Inflammatory macrophage (primary cell): ENCODE measurements at regions not wholly inside any gene's neighbourhood (a gene's known extent, or its start where the extent isn't known, plus 50 kb on each side); places are given as distances from the start of the nearest gene placed in this dataset.
"Not testable (repeated sequence)": the region's sequence is repeated elsewhere in the genome, so short reads cannot be mapped to it uniquely, and the experiment has no call there.

ENCODE experiments used
- DNase-seq, 2 donors: peaks; one replicate each; pipeline ENCODE4 v3.0.0-alpha.2; 2020 to 2022

DNA sequence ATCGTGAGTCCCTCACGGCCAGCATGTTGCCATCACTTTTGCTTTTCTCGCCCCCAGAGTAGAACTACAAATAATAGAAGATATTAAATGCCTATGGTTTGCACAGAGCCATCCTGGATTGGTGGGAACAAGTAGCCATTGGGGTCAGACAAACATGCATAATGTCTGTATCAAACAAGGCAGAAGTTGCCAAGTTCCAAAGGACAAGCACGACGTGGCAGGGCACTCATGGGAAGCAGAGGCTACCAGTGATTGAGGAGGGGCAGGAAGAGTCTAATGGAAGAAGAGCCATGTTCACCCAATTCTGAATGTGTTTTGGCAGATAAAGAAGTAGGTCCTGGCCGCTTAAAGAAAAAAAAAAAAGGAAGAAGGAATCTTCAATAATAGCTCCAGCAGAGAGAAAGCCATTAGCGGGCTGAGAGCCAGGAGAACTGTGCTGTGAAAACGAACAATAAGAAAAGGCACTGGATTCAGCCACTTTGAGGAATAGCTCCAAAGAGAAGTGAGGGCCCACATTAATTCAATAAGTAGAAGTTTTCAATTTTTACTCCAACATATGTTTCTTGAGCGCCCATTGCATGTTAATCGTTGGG is 153.7 kb upstream of the ADCY2 start:
- DNase-seq: no peak

DNA sequence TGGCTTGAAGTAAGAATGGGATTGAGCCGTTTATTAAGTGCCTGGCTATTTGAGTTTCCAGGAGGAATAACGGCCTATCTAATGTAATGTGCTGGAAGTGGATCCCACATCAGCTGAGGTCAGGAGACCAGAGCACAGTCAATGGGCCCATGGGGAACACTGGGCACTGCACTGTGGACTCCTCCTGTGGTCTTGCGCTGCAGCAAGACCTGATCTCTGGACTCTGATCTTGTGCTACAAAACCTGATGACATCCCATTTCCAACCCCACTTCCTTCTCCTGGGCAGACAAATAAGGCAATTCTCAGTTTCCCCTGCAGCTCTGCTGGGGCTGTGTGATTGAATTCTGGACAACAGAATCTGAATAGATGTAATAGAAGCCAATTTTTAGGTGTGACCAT is 151.7 kb upstream of the ADCY2 start:
- DNase-seq: no peak

DNA sequence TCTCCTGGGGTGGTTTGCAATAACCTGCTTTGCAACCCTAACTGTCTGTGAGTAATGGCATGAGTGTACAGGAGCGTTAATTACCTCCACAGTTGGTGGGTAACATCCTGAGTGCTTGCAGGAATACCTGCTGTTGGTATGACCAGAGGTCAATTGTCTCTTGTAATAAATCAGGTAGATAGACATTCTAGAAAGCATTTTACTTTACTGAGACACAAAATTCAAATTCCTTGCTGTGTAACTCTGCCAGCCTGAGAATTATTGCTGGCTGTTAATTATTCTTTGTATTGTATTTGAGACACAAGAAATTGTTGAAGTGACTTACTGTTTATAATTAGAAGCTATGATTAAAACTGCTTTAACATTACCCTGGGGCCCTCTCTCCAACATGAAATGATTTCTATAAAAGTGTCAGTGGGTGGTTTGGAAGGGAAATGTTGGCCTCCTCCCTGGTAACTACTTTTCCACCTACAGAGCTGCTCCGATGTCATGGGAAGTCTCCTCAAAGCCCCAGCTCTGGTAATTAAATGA is 150.8 kb upstream of the ADCY2 start:
- no peak for DNase-seq

DNA sequence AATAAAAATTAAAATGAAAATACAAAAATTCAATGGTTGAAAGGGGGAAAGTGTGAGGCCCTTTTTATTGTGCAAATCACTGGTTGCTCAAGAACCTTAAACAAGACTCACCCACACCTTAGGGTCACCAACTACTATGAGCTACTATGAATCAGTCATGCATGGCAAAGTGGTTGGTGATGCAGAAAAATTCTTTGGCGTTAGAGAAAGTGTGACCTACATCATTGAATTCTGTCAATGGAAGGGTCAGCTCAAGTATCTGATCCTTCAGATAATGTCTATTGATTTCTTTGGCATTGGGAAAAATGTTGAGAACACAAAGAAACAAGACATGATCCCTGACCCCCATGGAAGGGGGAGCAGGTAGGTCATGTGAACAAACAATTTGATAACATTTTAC is 149.7 kb upstream of the ADCY2 start:
- DNase-seq: no peak

DNA sequence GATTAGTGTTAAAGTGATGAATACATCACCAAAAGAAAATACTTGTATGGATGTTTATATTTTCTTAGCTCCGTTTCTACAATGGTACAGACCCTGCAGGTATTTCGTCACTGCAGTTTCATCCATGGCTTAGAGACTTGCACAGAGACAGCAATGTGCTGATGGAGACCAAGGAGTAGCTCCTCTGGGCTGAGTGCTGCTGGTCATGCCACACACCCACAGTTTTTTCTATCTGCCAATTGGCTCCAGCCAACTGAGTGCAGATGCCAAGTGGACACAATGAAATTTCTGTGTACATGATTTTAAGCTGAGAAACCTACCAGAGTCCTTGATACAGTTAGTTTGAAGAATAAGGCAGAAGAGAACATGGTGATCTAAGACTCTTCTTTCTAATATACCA is 145.9 kb upstream of the ADCY2 start:
- DNase-seq: no peak

DNA sequence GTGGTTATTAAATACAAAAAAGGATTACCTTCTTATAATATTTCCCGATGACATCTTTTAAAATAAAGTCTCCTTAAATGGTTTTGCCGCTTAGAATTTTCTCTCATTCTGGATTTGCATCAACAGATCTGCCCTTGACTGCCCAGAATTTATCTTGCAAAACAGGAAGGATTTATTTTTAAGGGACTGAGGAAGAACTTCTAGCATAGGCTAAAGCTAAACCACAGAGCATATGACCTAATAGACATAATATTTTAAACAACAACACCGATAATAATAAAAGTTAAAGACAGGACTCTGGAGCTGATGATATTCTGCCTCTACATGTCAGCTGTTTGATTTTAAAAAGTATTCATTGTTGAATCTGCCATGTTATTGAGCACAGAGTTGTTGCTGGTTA is 145.3 kb upstream of the ADCY2 start:
- DNase-seq: peak; percentile 24 to 66

DNA sequence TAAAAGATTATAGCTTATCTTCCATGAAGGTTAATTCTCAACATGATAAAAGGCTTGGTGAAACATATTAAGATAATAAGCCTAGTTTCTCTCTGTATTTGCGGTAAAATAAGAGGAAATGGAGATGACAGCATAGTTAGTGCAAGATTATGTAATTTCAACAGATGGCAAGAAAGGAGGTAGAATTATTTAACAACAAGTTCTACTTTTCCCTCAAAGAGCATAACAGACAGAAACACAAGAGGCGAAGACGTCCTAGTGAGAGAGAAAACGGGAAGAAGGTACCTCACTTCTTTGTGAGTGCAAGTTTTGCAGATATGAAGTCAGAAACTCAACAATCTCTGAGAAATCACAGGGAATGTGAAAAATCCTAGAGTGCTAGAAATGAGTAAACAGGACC is 144.8 kb upstream of the ADCY2 start:
- DNase-seq: peak; percentile 56 to 89

DNA sequence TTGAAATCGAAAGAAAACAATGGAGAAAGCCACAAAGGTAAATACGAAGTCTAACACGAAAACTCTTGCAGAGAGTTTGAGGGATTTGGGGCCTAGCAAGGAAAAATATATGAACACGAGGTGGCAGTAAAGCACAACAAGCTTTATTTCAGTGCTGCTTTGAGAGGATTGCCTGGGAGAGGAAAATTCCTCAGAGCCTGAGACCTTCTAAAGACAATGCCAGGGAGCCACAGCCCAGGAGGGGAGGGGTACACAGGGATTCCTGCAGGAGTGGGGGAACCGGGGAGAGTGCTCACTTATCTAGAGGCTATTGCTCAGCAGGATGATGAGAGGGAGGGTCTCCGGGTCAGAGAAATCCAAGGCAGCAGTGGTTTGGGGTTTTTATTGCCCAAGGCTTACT is 134.9 kb upstream of the ADCY2 start:
- DNase-seq: peak; percentile 45 to 63

DNA sequence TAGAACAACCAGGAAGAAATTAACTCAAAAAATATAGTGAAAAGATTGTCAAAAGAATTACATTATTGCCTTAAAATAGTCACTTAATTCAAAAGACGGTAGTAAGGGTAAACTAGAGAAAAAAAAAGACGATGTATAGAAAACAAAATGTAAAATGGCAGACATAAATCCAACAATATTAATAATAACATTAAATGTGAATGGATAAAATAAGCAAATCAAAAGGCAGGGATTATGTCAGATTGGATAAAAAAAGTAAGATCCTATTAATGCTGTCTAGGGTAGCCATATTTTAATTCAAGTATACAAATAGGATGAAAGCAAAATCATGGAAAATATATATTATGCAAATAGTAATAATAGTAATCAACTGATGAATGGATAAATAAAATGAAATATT is 134.0 kb upstream of the ADCY2 start:
- no peak for DNase-seq

DNA sequence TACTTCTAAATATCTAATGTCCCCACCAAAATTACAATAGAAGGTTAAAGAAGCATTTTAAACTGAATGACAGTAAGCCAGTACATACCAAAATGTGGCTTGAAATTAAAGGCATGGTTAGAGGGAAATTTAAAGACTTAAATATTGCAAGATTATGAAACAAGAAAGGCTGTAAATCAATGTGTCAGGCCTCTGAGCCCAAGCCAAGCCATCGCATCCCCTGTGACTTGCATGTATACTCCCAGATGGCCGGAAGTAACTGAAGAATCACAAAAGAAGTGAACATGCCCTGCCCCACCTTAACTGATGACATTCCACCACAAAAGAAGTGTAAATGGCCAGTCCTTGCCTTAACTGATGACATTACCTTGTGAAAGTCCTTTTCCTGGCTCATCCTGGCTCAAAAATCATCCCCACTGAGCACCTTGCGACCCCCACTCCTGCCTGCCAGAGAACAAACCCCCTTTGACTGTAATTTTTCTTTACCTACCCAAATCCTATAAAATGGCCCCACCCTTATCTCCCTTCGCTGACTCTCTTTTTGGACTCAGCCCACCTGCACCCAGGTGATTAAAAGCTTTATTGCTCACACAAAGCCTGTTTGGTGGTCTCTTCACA is 132.4 kb upstream of the ADCY2 start:
- DNase-seq: not testable (repeated sequence)

DNA sequence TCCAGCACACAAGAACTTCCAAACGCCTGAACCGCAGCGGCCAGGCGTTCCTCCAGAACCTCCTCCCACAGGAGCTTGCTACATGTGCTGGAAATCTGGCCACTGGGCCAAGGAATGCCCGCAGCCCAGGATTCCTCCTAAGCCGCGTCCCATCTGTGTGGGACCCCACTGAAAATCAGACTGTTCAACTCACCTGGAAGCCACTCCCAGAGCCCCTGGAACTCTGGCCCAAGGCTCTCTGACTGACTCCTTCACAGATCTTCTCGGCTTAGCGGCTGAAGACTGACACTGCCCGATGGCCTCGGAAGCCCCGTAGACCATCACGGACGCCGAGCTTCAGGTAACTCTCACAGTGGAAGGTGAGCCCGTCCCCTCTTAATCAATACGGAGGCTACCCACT is 130.2 kb upstream of the ADCY2 start:
- not testable (repeated sequence) for DNase-seq

DNA sequence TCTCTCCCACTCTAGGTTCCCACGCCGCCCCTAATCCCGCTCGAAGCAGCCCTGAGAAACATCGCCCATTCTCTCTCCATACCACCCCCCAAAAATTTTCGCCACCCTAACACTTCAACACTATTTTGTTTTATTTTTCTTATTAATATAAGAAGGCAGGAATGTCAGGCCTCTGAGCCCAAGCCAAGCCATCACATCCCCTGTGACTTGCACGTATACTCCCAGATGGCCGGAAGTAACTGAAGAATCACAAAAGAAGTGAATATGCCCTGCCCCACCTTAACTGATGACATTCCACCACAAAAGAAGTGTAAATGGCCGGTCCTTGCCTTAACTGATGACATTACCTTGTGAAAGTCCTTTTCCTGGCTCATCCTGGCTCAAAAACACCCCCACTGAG is 127.2 kb upstream of the ADCY2 start:
- DNase-seq: not testable (repeated sequence)

DNA sequence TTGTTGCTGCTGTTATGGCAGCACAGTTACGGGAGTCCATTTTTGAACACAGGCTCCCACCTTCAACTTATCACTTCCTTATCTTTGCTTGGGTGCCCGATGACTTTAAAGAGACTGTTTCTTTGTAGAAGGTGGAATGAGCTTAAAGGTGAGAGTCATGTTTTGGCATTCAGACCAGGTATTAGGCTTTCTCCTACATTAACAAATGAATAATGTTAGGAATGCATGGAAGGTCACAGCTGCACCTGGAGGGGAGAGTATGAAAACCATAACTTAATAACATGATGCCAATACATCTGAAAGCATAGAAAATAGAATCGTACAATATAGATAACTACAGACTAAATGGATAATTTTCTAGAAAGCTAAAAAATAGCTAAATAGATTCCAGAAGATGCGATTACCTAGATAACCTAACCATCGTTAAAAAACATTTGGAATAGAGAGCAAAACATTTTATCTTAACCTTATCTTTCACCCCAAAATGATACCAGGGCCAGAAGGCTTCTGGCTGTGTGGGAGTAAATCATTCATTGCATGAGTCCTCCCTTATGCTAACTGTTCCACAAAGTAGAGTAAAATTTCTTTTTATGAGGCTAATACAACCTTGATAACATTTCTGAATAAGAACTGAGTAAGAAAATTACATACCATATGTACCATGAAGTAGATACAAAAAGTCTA is 126.2 kb upstream of the ADCY2 start:
- no peak for DNase-seq

DNA sequence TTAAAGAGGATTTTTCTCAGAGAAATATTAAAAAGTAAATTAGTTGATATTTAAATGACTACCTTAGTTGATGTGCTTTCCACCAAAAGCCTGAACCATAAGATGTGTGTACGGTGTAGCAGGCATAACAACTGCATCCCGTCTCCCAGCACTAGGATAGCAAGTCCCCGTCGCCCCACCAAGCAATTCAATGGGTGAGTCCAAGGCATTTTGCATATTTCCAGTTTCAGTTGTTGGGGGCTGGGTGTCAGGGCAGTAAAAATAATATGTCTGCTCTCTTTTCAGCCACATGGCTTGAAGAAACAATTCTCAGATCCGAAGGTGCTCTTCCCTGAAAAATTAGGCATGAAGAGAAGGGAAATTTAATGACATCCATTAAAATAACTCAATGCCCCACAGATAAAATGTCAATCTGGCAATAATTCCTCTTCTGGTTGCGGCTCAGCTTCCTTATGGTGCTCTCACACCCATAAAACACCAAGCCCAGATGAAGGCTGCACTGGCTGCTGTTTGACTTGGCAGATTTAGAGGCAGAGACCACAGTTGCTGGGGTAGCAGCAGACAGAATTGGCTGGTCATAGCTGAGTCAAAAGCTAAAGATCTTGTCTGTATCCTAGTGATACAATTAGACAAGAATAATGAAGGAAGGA is 124.4 kb upstream of the ADCY2 start:
- no peak for DNase-seq

DNA sequence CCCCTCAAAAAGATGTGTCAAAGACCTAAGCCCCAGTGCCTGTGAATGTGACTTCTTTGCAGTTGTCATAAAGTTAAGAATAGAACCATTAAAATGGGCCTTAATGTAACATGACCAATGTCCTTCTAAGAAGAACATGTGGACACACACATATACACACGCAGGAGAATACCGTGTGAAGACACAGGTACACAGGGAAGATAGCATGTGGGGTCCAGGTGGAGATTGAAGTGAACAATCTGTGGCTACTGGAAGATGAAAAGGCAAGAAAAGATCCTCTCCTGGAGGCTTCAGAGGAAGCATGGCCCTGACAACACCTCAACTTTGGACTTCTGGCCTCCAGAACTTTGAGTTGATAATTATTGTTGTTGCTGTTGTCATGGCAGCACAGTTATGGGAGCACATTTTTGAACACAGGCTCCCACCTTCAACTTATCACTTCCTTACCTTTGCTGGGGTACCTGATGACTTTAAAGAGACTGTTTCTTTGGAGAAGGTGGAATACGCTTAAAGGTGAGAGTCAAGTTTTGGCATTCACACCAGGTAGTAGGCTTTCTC is 123.5 kb upstream of the ADCY2 start:
- no peak for DNase-seq

DNA sequence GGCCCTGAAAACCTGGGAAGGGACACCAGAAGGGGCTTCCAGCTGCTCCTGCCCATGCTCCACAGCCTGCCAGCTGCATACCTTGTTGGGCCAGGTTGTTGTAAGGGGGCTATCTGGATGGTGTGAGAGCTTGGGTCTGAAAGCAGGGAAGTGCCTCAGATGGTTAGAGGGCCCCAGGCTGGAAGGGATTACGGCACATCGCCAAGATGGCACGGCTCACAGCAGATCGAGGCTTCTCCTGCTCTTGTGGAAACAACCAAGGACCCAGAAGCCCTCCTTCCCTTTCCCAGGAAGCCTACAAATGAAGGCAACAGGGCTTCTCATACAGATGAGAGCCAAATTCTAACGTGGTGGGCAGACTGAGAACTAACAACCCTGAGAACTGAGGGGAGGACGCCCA is 121.7 kb upstream of the ADCY2 start:
- no peak for DNase-seq

DNA sequence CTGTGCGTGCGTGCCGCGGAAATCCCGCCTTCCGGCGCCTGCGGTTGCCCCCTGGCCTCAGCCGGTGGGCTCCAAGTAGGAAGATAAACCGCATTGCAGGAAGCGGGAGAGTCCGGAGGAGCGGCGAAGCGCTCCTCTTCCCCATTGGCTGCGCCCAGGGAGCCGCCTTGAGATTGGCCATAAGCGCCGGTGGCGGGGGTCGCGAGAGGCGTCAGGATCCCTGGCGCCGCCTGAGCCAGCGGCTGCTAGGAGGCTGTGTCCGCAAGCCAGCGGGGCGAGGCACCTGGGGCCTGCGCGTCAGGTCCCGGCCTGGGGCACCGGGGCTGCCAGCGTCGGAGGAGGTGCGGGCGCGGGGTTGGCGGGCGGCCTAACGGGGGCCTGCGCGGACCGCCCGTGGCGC is 106.3 kb upstream of the ADCY2 start:
- not testable (repeated sequence) for DNase-seq

DNA sequence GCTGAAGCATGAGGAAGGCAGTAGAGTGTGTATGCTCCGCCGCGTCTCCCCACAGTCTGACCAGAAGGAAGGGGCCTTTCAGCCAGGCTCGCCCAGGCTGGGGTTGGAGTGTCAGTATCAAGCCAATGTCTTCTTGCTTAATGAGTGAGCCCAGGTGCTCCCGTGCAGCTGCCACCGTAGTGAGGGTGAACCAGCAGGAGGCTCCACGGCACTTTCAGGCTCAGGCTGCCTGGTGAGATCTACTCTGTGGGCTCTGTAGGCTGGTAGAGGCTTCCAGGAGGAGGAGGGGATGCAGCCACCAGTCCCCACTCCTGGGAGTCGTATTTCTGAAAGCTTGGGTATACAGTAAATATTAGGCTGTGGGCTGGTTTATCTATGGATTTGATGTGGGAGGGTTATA is 98.1 kb upstream of the ADCY2 start:
- DNase-seq: not testable (repeated sequence)

DNA sequence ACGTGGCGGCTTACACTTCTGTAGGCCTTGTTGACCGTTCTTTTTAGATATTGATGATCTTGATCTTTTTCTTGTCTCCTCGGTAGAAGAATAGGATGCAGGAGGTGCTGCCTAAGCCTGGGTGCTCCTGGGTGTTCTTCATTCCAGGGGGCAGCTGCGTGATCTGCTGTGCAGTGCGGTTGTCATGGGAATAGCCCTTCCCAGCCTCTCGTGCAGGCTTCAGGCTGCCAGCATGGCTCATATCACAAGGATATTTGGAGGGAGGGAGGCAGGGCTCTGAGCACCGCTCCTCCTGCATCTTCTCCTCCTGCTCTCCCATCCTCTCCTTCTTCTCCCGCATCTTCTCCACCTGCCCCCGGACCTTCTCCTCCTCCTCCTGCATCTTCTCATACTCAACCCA is 96.2 kb upstream of the ADCY2 start:
- DNase-seq: not testable (repeated sequence)

DNA sequence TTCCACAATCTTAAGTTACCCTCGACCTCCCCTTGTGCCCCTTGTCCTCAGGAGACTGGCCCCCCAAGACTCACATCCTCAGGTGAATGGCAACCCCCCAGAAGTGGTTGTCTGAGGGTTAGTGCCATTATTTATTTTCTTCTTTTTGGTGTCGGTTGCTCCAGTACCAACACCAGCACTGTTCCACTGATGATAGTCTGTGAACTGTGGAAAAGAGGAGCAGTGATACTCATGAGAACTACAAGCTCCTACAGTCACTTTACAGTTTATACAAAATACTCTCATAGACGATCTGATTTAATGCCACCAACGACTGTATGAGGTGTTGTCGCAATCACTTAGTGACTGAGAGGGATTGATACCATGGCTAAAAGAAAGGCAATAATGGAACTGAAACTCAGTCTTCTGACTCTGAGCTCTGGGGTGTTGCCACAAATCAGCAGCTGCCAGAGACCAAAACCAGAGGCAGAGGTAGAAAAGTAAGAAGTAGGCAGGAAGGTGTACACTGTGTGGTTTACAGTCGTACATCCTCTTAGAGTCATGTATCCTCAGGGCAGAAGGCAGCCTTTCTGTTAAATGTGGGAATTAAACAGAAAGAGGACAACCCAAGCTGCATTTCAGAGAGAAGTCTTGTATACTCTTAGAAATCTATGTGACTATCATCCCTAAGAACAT is 90.8 kb upstream of the ADCY2 start:
- DNase-seq: not testable (repeated sequence)

DNA sequence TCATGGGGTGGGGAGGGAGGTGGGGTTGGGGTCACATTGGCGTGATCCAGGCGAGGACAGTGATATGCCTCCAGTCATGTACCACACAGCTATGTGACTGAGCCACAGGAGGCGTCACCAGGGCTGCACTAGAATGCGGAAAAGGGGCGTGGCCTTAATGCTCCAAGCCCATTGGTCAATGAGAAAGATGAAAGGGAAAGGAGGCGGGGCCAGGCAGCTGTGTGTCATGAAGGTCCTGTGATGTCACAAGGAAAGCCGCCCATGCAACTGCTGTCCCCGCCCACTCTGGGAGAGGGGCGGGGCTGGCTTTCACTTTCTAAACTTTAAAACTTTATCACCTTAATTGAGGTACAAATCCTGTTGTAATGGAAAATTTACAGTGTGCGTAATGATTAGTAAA is 89.4 kb upstream of the ADCY2 start:
- DNase-seq: not testable (repeated sequence)

DNA sequence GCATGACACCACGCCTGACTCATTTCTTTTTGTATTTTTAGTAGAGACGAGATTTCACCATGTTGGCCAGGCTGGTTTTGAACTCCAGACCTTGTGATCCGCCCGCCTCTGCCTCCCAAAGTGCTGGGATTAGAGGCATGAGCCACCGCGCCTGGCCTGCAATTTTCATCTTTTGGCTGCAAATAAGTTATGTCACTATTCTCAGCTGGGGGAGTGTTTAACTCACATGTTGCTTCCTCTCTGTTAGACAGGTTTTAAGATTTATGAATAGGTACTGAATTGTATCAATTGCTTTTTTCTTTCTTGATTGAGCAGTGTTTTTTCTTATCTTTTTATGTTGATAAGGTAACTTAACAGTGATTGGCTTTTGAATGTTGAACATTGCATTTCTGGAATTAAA is 88.2 kb upstream of the ADCY2 start:
- not testable (repeated sequence) for DNase-seq

DNA sequence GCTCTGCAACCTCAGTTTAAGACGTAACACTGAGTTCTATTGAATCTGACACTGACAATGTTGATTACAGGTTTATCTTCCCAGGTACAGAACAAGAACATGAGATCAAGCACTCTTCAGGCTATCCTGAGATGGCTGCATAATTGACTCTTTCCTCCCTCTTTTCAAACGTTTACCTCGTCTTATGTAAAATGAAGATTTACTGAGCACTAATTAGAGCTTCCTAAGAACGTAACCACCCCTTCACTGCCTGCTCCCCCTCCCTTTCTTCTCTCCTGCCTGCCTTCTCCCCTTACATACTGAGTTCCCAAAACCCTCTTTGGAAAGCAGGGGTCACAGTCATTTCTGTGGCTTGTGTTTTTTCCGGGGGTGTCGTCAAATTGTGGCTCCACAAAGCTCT is 86.2 kb upstream of the ADCY2 start:
- not testable (repeated sequence) for DNase-seq
